Skin epidermis (tissue), 12 donors: ENCODE measurements at regions not wholly inside any gene's neighbourhood (a gene's known extent, or its start where the extent isn't known, plus 50 kb on each side); places are given as distances from the start of the nearest gene placed in this dataset.

Experiments used
- H3K27ac ChIP-seq, 21 experiments: fragments of 200-600 bp; sonication (generic) in 11 of 21; one replicate each; pipeline ENCODE4 v1.5.0; 2020; ENCODE audit warnings: mild to moderate bottlenecking in 3 of 21, inconsistent platforms in 2 of 21, moderate library complexity in 2 of 21
- H3K4me3 ChIP-seq, 7 experiments: fragments of 200-600 bp; sonication (generic) in 2 of 7; one replicate each; pipeline ENCODE4 v1.5.0; 2020; ENCODE audit warnings: inconsistent platforms in 2 of 7, mild to moderate bottlenecking in 2 of 7, moderate library complexity in 1 of 7

DNA sequence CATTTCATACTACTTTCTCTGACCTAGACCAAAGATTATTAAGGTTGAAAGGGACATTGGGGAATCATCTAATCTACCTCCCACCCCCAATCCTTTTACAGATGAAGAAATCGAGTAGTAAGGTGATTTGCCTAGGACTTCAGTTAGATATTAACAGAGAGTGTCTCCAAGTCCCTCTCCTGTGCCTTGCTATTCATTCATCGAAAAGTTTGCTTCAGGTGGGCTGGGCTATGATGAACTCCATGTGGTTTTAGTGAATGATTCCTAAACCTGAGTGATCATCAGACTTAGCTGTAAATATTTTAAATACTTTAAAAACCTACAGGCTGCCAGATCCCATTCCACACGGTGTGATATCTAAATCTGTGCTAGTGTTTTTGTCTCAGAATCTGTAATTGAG lies 259.4 kb upstream of the SORCS1 start:
- Histone ChIP-seq H3K4me3 (no peak overlapping the region), H3K27ac (no peak overlapping the region)

DNA sequence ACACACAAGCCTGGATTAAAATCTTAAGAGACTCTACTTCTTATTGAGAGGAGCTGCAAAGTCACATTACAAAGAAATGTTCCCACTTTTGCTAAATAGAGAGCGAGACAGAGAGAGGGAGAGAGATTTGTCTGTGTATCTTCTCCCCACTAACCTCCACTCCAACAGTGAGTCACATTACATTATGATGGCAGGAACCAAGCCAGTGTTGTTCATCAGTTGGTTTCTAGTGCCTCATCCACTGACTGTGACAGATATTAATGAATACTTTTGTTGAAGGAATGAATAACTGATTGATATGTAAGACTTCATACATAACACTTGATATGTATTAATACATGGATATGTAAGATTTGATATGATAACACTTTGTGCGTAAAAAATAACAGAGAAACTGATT lies 258.2 kb upstream of the SORCS1 start:
- H3K27ac ChIP-seq = no peak overlapping the region
- no peak overlapping the region for H3K4me3 ChIP-seq

DNA sequence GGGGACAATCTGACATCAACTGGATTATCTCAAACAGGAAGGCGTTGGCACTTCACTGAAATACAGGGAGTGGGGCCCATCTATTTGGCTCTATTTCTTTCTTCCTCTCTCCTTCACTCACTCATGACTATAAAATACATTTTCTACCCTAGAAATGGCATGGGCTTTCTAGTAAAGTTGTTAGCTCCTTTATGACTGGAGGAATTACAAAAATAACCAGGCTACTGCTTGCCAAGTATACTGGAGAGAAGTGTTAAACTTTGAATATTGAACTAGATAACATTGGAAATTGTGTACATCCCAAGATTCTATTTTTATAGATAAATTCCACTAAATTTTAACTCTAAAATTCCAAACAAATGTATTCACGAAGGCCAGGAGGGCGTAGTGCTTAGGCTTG lies 255.7 kb upstream of the SORCS1 start:
- H3K27ac ChIP-seq = no peak overlapping the region
- no peak overlapping the region for H3K4me3 ChIP-seq

DNA sequence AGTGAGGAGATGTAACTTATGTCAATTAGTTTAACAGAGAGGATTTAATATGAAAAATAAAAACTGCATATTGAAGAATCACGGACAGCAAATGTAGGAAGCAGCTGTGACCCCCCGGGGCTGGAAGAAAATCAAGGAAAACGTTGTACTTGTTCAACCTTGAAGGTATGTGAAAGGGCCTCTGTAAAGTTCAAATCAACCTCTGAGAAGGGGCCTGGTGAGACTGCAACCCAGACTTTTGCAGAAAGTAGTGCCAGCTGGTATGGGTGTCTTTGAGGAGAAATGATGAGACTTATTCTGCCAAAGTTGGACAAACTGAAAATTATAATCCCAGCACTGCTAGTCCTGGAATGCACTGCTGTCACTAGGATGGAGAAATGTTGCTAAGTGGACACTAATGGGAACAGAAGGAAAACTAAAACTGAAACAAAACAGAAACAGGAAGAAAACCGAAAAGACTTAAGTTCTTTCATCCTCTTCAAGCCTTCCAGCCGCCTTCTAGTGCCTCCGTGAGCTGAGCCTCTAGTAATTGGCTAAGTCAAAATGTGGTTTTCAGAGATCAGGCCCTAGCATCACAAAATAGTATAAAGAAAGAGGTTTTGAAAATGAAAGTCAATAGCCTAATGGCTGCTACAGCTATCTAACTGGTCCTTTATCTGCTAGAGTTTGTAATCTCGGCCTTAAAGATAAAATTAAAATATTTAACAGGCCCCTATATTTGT lies 253.7 kb upstream of the SORCS1 start:
- Histone ChIP-seq H3K4me3 (no peak overlapping the region), H3K27ac (peak overlapping the region in 1 of 21 experiments; percentile 24)

DNA sequence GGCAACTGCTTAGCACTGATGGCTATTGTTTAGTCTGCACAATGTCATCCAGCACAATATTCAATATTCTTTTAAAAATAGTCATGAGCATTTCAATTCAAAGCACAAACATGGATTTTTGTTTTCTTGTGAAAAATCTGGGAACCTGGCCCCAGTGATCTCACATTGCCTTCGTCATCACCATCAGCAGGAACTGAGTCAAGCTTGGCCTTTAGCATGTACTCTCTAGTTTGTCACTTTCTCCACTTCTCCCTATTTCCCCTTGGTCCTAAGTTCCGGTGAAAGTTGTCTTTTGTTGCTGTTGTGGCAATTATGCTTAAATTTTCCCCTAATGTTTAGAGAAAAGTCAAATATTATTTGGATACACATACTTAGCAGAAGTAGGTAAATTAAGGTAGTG lies 252.9 kb upstream of the SORCS1 start:
- Histone ChIP-seq H3K4me3 (no peak overlapping the region), H3K27ac (no peak overlapping the region)

DNA sequence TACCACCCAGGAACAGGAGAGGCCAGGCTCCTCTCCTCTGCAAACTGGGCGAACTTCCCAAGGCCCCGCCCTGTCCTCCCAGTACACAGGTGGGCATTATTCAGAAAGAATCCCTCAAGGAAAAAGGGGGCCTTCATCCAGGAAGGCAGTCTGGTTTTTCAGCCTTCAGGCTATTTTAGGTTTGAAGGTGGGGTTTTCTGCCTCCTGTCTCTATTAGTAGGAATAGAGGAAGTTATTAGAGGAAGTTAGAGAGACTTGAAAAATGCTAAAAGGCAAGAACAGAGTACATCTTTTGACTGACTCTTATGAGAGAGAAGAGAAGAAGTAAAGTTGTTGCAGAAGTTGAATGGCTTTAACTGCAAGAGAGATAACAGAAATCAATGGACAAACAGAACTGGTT lies 250.9 kb upstream of the SORCS1 start:
- Histone ChIP-seq H3K4me3 (no peak overlapping the region), H3K27ac (no peak overlapping the region)

DNA sequence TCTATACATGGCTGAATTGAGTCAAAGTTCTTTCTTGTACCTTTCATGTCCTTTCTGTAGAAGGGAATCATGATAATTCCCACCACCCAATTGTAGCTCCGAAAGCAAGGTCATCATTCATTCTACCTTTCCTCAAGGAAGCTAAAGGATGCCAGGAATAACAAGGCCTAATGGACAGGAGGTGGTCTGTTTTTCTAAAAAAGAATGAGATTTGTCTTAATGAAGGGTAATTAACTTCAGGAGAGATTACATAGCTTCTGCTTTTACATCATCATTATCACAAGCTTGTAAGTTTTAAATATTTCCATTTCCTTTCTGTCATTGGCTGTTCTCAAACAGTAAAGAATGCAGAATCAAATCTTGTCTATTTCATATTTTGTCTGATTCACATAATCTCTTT lies 249.5 kb upstream of the SORCS1 start:
- H3K27ac ChIP-seq = no peak overlapping the region
- H3K4me3 ChIP-seq = no peak overlapping the region

DNA sequence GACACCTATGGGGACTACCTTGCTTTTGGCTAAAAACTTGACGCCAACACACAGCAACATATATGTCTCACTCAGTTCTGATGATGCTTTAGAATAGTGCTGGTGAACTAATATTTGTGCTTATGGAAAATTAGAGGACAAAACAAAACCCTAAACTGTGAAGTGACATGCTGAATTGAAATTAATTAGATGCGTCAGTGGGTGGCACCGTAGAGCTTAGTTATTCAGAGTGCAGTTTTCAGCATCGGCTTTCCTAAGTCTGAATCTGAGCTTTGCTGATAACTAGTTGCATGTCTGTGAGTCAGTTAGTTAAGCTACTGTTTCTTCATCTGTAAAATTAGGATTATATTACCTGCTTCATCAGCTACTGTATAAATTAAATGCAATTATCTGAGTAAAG lies 245.0 kb upstream of the SORCS1 start:
- no peak overlapping the region for H3K4me3 ChIP-seq
- no peak overlapping the region for H3K27ac ChIP-seq

DNA sequence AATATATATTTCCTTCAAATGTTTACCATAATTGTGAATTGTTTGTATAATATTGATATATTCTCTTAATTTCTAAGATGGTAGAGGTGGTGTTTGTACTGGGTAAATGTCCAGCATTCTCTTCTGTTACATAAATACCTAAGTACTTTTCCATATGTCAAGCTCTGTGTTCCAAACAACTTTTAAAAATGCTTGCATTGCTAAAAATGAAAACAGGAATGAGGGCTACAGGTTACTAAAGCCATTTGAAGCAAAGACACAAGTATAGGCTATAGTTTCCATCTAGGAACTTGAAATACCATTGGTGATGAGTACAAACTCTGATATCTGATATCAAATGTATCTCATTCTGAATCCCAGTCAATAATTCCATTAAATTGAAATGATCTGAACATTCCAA lies 233.6 kb upstream of the SORCS1 start:
- Histone ChIP-seq H3K4me3 (no peak overlapping the region), H3K27ac (no peak overlapping the region)

DNA sequence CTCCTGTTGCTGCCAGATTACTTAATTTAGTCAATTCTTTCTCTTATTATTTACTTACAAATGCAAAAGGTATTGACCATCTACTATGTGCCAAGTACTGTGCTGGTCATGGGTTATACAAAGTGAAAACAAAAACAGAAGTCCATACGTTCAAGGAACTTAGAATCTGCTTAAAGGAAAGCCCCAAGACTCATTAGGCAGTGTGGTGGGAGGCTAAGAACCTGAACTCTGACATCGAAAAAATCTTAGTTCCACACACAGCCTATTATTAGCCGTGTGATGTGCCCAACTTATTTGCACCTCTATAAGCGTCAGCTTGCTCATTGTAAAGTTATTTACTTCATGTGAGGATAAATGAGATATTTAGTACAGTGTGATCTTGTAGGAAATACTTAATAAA lies 227.4 kb upstream of the SORCS1 start:
- Histone ChIP-seq H3K4me3 (no peak overlapping the region), H3K27ac (no peak overlapping the region)

DNA sequence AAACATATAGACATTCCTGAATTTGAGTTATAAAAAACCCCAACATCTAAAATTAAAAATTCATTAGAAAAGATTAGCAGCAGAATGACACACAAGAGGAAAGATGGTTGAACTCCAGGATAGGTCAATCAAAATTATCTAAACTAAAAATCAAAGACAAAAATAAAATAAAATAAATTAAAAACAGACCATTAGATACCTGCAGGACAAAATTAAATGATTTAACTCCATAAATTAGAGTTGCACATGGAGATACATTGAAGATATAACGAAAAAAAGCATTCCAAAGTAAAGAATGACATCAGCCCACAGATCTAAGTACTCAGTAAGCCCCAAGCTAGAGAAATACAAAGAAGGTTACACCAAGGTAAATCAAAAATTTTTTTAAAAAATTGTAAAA lies 226.1 kb upstream of the SORCS1 start:
- no peak overlapping the region for H3K27ac ChIP-seq
- H3K4me3 ChIP-seq = no peak overlapping the region

DNA sequence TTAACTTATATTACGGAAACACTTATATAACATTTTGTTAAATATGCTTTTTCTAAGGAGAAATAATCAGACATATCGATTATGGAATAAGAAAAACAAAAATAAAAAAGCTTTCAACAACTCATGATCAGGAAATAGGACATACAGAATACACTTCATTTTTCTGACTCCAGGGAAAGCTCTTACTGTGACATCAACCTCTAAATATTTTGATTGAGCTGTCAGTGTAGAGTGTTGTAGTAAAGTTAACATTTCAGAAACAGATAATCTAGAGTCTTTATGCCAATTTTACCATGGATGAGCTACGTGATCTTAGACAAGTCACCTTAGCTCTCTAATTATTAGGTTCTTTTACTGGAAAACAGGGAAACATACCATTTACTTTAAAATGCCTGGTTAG lies 218.9 kb upstream of the SORCS1 start:
- Histone ChIP-seq H3K27ac (no peak overlapping the region), H3K4me3 (no peak overlapping the region)

DNA sequence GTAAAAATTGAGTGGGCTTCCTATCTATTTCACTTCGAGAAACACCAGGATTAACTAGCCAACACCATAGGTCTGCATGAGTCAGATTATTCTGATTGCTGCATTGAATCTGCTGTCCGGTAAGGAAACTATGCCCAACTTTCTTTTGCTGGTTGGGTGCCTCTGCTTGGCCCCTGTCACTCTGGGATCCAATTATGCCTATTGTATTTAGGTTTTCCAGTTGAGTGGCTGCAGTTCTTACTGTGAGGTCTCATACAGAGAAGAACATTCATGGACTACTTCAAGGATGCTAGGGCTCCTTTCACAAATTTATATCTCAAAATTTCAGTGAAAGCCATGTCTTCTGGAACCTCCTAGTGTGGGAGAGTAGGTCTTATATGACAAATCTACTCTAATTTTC lies 215.1 kb upstream of the SORCS1 start:
- Histone ChIP-seq H3K4me3 (no peak overlapping the region), H3K27ac (no peak overlapping the region)

DNA sequence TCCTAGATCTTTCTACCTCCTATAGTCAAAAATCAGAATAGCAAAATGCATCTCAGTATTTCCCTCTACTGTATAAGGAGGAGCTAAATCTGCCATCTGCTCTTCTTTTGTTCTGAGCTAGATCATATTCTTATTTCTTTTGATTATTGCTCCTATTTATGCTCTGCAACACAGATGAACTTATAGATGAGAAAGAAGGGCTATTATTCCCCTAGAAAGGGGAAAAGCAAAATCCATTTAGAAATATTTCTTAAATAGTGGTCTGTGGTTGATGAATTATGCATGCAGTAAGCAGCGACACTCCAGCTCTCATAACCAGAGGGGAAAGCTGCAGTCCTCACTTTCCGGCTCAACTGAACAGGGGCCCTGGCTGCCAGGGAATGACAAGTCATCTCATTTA lies 207.3 kb upstream of the SORCS1 start:
- no peak overlapping the region for H3K4me3 ChIP-seq
- H3K27ac ChIP-seq = no peak overlapping the region

DNA sequence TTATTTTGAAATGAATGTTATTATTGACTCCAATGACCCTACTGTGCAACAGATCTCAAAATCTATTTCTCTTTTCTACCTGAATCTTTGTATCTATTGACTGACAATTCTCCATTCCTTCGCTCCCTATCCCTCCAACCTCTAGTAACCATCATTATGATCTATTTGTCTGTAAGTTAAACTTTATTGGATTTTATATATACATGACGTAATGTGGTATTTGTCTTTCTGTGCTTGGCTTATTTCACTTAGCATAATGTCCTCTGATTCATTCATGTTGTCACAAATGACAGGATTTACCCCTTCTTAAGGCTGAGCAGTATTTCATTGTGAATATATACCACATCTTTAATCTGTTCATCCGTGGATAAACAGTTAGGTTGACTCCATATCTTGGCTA lies 200.4 kb upstream of the SORCS1 start:
- Histone ChIP-seq H3K4me3 (no peak overlapping the region), H3K27ac (no peak overlapping the region)

DNA sequence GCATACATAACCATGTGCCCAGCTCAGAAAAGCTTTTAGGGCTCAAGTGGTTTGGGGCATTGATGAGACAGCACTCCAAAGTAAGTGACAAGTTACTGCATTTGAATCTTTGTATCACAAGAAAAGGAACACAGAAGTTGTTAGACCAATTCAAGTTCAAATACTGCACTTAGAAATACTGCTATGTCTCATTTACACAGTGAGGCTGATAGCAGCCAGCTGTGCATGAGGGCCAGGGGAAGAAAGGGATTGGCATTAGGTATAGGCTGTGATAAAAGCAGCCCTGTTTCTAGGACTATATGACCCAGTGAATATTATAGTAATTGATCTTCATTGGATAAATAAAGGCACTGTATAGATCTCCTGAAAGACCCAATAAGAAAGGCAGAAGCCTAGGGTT lies 197.8 kb upstream of the SORCS1 start:
- H3K27ac ChIP-seq = no peak overlapping the region
- H3K4me3 ChIP-seq = no peak overlapping the region

DNA sequence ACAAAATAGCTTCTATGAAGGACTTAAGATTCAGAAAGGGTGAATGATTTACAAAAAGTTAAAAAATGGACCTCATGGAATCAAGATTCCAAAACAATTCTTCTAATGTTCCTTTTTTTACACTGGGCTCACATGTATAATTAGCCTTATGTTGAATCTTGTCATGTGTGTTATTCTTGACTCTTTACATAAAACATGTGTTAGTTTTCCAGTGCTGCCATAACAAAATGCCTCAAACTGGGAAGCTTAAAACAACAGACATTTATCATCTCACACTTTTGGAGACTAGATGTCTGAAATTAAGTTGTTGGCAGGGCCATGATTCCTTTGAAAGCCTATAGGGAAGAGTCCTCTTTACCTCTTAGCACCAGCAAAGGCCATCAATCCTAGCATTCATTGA lies 192.5 kb upstream of the SORCS1 start:
- Histone ChIP-seq H3K4me3 (no peak overlapping the region), H3K27ac (no peak overlapping the region)

DNA sequence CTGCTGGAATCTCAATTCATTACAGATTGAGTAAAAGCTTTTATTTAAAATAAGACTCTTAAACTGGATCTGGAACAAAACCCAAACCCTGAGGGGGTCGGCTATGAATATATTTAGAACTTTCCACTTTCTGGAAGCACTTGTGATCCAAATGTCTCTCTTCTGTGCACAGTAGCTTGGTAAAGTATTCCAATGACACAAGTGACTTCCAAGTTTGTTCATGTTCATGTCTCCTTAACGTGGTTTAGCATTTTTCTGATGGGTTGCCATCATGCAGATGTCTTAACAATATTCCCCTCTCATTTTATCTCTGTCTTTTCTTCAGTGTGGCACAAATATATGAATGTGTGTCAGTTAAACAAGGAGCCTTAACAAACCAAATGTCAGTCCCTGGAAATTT lies 191.9 kb upstream of the SORCS1 start:
- Histone ChIP-seq H3K27ac (no peak overlapping the region), H3K4me3 (no peak overlapping the region)

DNA sequence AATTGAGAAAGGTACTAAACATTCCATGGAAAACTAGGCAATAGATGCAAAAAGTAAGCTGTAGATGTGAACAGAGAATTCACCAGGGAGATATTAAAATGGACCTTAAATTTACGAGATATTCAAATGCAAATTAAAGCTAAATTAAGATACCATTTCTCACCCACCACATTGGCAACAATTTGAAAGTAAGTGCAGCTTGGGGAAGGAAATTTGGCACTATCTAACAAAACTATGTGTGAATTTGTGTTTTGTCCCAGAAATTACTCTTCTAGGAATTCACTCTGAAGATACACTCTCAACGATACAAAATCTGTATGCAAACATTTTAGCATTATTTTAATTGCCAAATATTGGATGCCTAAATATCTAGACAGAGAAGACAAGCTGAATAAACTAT lies 178.2 kb upstream of the SORCS1 start:
- no peak overlapping the region for H3K27ac ChIP-seq
- H3K4me3 ChIP-seq = no peak overlapping the region

DNA sequence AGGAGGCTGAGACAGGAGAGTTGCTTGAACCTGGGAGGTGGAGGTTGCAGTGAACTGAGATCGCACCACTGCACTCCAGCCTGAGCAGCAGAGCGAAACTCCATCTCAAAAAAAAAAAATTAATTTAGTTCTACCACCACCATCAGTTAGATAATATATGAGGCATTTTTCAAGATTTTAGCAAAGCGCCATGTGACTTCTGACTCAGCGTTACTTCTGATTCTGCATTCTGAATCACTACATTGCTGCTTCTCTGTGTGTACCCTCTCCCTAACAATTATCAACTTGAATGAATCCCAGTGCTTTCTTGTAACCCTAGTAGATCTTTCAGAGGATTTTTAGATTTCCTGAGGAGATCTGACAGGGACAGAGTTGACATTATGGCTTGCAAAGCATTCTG lies 176.8 kb upstream of the SORCS1 start:
- Histone ChIP-seq H3K4me3 (no peak overlapping the region), H3K27ac (no peak overlapping the region)

DNA sequence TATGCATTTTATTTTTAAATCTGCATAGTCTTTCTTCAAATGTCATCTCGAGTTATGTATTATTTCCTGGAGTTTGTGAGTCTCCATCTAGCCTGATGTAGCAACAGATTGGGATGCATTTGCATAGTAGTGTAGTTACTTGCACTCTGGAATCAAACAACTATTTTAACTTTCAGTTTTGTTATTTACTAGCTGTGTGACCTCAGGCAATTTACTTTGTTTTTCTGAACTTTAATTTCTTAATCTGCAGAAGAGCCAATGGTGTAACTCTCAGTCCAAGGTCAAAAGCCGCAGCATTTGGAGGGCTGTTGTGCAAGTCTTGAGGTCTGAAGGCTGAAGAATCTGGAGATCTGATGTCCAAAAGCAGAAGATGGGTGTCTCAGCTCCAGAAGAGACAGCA lies 175.8 kb upstream of the SORCS1 start:
- Histone ChIP-seq H3K4me3 (no peak overlapping the region), H3K27ac (no peak overlapping the region)

DNA sequence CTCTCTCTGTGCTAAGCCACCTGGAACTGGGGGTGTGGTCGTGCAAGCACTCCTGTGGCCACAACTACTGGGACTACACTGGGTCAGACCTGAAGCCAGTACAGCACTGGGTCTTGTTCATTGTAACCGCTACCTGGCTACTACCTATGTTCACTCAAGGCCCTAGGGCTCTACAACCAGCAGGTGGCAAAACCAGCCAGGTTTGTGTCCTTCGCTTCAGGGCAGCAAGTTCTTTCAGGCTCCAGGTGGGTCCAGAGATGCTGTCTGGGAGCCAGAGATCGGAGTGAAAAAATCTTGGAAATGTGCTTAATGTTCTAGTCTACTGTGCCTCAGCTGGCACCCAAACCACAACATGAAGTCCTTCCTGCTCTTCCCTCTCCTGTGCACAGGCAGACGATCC lies 171.6 kb upstream of the SORCS1 start:
- H3K27ac ChIP-seq = no peak overlapping the region
- H3K4me3 ChIP-seq = no peak overlapping the region

DNA sequence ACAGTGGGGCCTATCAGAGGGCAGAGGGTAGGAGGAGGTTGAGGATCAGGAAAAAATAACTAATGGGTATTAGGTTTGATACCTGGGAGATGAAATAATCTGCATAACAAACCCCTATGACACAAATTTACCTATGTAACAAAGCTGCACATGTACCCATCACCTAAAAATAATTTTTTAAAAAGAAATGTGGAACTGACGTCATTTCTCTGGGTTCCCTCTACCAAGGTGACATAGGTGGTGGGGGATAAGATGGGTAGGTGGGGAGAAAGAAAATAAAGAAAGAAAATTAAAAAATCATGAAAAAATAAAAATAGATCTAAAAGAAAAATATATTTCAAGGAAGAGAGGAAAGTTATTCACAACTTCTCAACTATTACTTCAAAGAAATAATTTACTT lies 153.1 kb upstream of the SORCS1 start:
- Histone ChIP-seq H3K4me3 (no peak overlapping the region), H3K27ac (no peak overlapping the region)
